BE2C (cell line): ENCODE measurements at regions not wholly inside any gene's neighbourhood (a gene's known extent, or its start where the extent isn't known, plus 50 kb on each side); places are given as distances from the start of the nearest gene placed in this dataset.

ENCODE experiments used
- DNase-seq: peaks from one replicate; pipeline ENCODE4 v3.0.0-alpha.2; 2020
- H3K27me3 ChIP-seq: fragments of 250-450 bp; sonication (Bioruptor Pico); 2 replicates; pipeline ENCODE4 v1.5.1; 2020; ENCODE audit warnings: mild to moderate bottlenecking
- H3K36me3 ChIP-seq: fragments of 250-450 bp; sonication (Bioruptor Pico); 2 replicates; pipeline ENCODE4 v1.5.1; 2020; ENCODE audit warnings: mild to moderate bottlenecking
- H3K4me1 ChIP-seq: fragments of 250-450 bp; sonication (Bioruptor Pico); 2 replicates; pipeline ENCODE4 v1.5.1; 2020
- H3K4me3 ChIP-seq: 2 replicates; pipeline ENCODE4 v1.5.1; 2011; ENCODE audit warnings: low read depth, low read length
- H3K9me3 ChIP-seq: fragments of 250-450 bp; sonication (Bioruptor Pico); 2 replicates; pipeline ENCODE4 v1.5.1; 2020
- CTCF ChIP-seq: IDR thresholded peaks from 2 replicates; pipeline ENCODE4 v1.5.1; 2012; ENCODE audit warnings: mild to moderate bottlenecking, low read depth, low read length

GRCh38 chr3:159898147-159898546 is 90.5 kb upstream of the IL12A start:
- no peak for TF ChIP-seq CTCF
- no peak for DNase-seq
- Histone ChIP-seq H3K4me3 (no peak overlapping the region), H3K36me3 (peaks cover 65% of the 10 kb centered on the region), H3K27me3 (no peaks in the 10 kb centered on the region), H3K4me1 (peaks cover 44% of the 10 kb centered on the region), H3K9me3 (no peaks in the 10 kb centered on the region)

GRCh38 chr3:159899166-159899565 is 89.5 kb upstream of the IL12A start:
- Histone ChIP-seq H3K9me3 (no peaks in the 10 kb centered on the region), H3K27me3 (no peaks in the 10 kb centered on the region), H3K36me3 (peaks cover 54% of the 10 kb centered on the region), H3K4me1 (peaks cover 37% of the 10 kb centered on the region), H3K4me3 (no peak overlapping the region)
- no peak for DNase-seq
- TF ChIP-seq CTCF, result no peak

- Histone ChIP-seq H3K27me3 (no peaks in the 10 kb centered on the region), H3K36me3 (peaks cover 23% of the 10 kb centered on the region), H3K9me3 (no peaks in the 10 kb centered on the region), H3K4me3 (no peak overlapping the region), H3K4me1 (peaks cover 7% of the 10 kb centered on the region)
- no peak for TF ChIP-seq CTCF
- no peak for DNase-seq
Observed at GRCh38 chr3:159902546-159903314, 85.9 kb upstream of the IL12A start.

- no peak for DNase-seq
- H3K27me3 ChIP-seq, result no peaks in the 10 kb centered on the region
- TF ChIP-seq CTCF, result no peak
- no peak overlapping the region for H3K4me3 ChIP-seq
- no peaks in the 10 kb centered on the region for H3K9me3 ChIP-seq
- H3K4me1 ChIP-seq, result peaks cover 7% of the 10 kb centered on the region
- H3K36me3 ChIP-seq, result peaks cover 6% of the 10 kb centered on the region; the same call in 1 of the 2 replicates
Observed at GRCh38 chr3:159904455-159904854, 84.2 kb upstream of the IL12A start.

GRCh38 chr3:159904911-159905310 is 83.7 kb upstream of the IL12A start:
- no peak for DNase-seq
- no peak overlapping the region for H3K4me3 ChIP-seq
- no peak for TF ChIP-seq CTCF
- H3K9me3 ChIP-seq, result no peaks in the 10 kb centered on the region
- H3K4me1 ChIP-seq, result peaks cover 7% of the 10 kb centered on the region
- no peaks in the 10 kb centered on the region for H3K27me3 ChIP-seq
- 0 out of 2 replicates have a peak, but pooled peaks cover 1% of the 10 kb centered on the region for H3K36me3 ChIP-seq

- no peaks in the 10 kb centered on the region for H3K27me3 ChIP-seq
- no peaks in the 10 kb centered on the region for H3K9me3 ChIP-seq
- H3K4me1 ChIP-seq, result no peaks in the 10 kb centered on the region
- no peak overlapping the region for H3K4me3 ChIP-seq
- TF ChIP-seq CTCF, result no peak
- no peak for DNase-seq
- H3K36me3 ChIP-seq, result no peaks in the 10 kb centered on the region
Observed at GRCh38 chr3:159907828-159908227, 80.8 kb upstream of the IL12A start.
